B cell (primary cell): ENCODE measurements at regions not wholly inside any gene's neighbourhood (a gene's known extent, or its start where the extent isn't known, plus 50 kb on each side); places are given as distances from the start of the nearest gene placed in this dataset.

ENCODE experiments used
- CTCF ChIP-seq: fragments of 200-600 bp; IDR thresholded peaks from one replicate; pipeline ENCODE4 v1.8.0; 2022; ENCODE audit warnings: antibody characterized with exemption, mild to moderate bottlenecking
- EZH2 ChIP-seq: IDR thresholded peaks from 2 replicates; pipeline ENCODE4 v1.6.1; 2012; ENCODE audit warnings: borderline replicate concordance, low read depth, mild to moderate bottlenecking, moderate library complexity, low read length; ENCODE audit not compliant: insufficient read depth, poor library complexity, severe bottlenecking

DNA sequence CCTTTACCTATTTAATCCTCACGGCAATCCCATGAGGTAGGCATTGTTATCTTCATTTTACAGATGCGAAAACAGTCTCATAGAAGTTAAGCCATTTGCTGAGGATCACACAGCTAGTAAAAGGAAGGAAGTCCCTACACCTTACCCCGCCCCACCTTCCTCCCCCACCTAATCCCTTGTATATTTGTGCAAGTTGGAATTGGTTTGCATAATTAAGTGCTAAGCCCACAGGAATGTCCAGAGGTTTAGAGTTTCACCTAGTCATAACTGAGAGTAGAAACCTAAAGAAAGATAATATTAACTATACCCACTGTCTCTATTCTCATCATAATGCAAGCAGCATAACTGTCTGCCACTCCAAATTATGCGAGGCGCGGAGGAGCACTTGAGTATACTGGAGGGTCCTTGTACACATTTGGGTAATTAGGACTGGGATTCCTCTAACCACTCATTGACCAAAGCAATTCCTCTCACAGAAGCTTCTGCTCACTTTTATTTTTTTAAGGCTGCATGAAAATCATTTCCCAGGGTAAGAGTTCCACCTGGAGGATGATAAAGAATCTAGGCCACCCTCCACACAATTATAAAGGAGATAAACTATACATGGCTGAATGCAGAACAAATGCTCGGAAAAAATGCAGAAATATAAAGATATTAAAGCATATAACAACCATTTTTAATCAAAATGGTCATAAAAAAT lies 199.9 kb downstream of the FAM181B start:
- TF ChIP-seq EZH2 (no peak), CTCF (no peak)
